IPS-18a (cell line): ENCODE measurements at regions not wholly inside any gene's neighbourhood (a gene's known extent, or its start where the extent isn't known, plus 50 kb on each side); places are given as distances from the start of the nearest gene placed in this dataset.

Experiments used
- H3K27ac ChIP-seq: one replicate; pipeline ENCODE4 v1.5.1; 2013; ENCODE audit warnings: low read length
- H3K27me3 ChIP-seq: one replicate; pipeline ENCODE4 v1.6.1; 2013; ENCODE audit warnings: mild to moderate bottlenecking, low read length; ENCODE audit not compliant: control insufficient read depth, insufficient read depth
- H3K36me3 ChIP-seq: one replicate; pipeline ENCODE4 v1.6.1; 2013; ENCODE audit warnings: low read depth, low read length; ENCODE audit not compliant: control insufficient read depth
- H3K4me1 ChIP-seq: one replicate; pipeline ENCODE4 v1.6.1; 2013; ENCODE audit warnings: low read depth, low read length; ENCODE audit not compliant: control insufficient read depth
- H3K4me3 ChIP-seq: one replicate; pipeline ENCODE4 v1.5.1; 2013; ENCODE audit warnings: low read length
- H3K9ac ChIP-seq: one replicate; pipeline ENCODE4 v1.6.1; 2013; ENCODE audit warnings: mild to moderate bottlenecking, low read length, moderate library complexity
- H3K9me3 ChIP-seq: one replicate; pipeline ENCODE4 v1.6.1; 2013; ENCODE audit warnings: low read depth, low read length; ENCODE audit not compliant: control insufficient read depth

- Histone ChIP-seq H3K9ac (no peak overlapping the region), H3K27ac (no peak overlapping the region), H3K9me3 (peaks cover 20% of the 10 kb centered on the region), H3K36me3 (no peaks in the 10 kb centered on the region), H3K4me1 (no peaks in the 10 kb centered on the region), H3K27me3 (no peaks in the 10 kb centered on the region), H3K4me3 (no peak overlapping the region)
These were observed 849.9 kb downstream of the RNF144A start for GRCh38 chr2:7766978-7767565.

GRCh38 chr2:7767902-7768301 is 850.7 kb downstream of the RNF144A start:
- H3K27me3 ChIP-seq: no peaks in the 10 kb centered on the region

DNA sequence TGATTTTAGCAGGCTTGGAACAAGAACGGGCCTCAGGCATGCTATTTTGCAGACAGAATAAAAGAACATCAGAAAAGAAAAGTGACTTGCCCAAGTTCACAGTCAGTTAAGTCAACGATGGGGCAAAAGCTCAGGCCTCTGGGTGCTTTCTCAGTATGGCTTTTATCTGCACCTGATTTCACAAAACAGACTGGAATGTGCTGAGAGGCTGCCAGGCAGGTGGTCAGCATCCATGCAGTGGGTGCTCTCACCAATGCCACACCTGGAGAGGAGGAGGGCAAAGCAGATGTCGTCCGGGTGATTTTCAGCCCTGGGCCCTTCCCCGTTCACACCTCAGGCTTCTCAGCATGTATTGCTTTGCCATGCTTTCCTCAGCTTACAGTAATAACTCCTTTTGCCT is 854.6 kb downstream of the RNF144A start:
- H3K36me3 ChIP-seq: no peaks in the 10 kb centered on the region
- peaks cover 6% of the 10 kb centered on the region for H3K4me1 ChIP-seq
- H3K9me3 ChIP-seq: no peaks in the 10 kb centered on the region
- H3K27ac ChIP-seq: no peak overlapping the region
- no peak overlapping the region for H3K9ac ChIP-seq
- no peak overlapping the region for H3K4me3 ChIP-seq
- H3K27me3 ChIP-seq: no peaks in the 10 kb centered on the region

More at GRCh38 chr2:7767902-7768301, 850.7 kb downstream of the RNF144A start:
- H3K4me3 ChIP-seq: no peak overlapping the region
- no peak overlapping the region for H3K27ac ChIP-seq
- peaks cover 16% of the 10 kb centered on the region for H3K9me3 ChIP-seq
- H3K4me1 ChIP-seq: no peaks in the 10 kb centered on the region
- H3K36me3 ChIP-seq: no peaks in the 10 kb centered on the region
- H3K9ac ChIP-seq: no peak overlapping the region

- Histone ChIP-seq H3K9ac (no peak overlapping the region), H3K4me1 (peaks cover 6% of the 10 kb centered on the region), H3K9me3 (no peaks in the 10 kb centered on the region), H3K36me3 (no peaks in the 10 kb centered on the region), H3K27ac (no peak overlapping the region), H3K27me3 (no peaks in the 10 kb centered on the region), H3K4me3 (no peak overlapping the region)
These were observed 856.4 kb downstream of the RNF144A start for GRCh38 chr2:7773362-7774360.

- Histone ChIP-seq H3K9me3 (no peaks in the 10 kb centered on the region), H3K27ac (no peak overlapping the region), H3K27me3 (no peaks in the 10 kb centered on the region), H3K36me3 (no peaks in the 10 kb centered on the region), H3K9ac (no peak overlapping the region), H3K4me1 (peaks cover 6% of the 10 kb centered on the region), H3K4me3 (no peak overlapping the region)
These were observed 857.3 kb downstream of the RNF144A start for GRCh38 chr2:7774481-7774880.

DNA sequence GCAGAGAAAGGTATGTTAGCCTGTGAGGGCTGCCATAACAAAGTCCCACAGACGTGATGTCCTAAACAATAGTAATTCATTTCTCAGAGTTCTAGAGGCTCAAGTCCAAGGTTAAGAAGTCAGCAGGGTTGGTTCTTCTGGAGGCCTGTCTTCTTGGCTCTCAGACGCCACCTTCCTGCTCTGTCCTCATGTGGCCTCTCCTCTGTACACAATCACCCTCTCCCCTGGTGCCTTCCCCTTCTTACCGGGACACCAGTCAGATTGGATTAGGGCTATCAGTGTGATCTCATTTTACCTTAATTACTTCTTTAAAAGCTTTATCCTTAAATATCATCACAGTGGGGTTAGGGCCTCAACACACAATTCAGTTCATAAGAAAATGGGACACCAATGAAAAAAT is 860.5 kb downstream of the RNF144A start:
- H3K36me3 ChIP-seq: no peaks in the 10 kb centered on the region
- H3K4me3 ChIP-seq: no peak overlapping the region
- H3K27me3 ChIP-seq: no peaks in the 10 kb centered on the region
- H3K4me1 ChIP-seq: peaks cover 6% of the 10 kb centered on the region
- no peak overlapping the region for H3K9ac ChIP-seq
- H3K9me3 ChIP-seq: no peaks in the 10 kb centered on the region
- no peak overlapping the region for H3K27ac ChIP-seq

DNA sequence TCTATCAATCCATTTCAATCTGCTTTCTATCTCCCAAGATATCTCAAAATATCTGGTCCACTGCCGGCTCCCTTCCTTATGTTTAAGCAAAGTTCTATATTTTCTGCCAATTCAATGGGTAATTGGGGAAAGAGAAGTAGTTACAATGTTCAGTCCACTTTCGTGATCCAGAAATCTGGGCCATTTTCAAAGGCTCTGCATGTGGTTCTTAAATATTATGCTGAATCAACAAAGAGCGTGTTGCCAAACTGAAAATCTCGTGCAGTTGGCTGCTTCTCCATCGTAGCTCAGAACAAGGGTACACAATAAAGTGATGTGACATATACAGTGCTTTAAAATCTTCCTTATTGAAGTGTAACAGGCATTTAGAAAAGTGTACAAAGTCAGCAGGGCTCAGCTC is 863.1 kb downstream of the RNF144A start:
- H3K4me3 ChIP-seq: no peak overlapping the region
- no peaks in the 10 kb centered on the region for H3K9me3 ChIP-seq
- no peaks in the 10 kb centered on the region for H3K27me3 ChIP-seq
- H3K9ac ChIP-seq: no peak overlapping the region
- H3K36me3 ChIP-seq: no peaks in the 10 kb centered on the region
- no peak overlapping the region for H3K27ac ChIP-seq
- H3K4me1 ChIP-seq: no peaks in the 10 kb centered on the region

GRCh38 chr2:7785700-7786099 is 868.5 kb downstream of the RNF144A start:
- no peaks in the 10 kb centered on the region for H3K4me1 ChIP-seq
- no peaks in the 10 kb centered on the region for H3K27me3 ChIP-seq
- no peaks in the 10 kb centered on the region for H3K9me3 ChIP-seq
- H3K9ac ChIP-seq: no peak overlapping the region
- H3K36me3 ChIP-seq: no peaks in the 10 kb centered on the region
- H3K27ac ChIP-seq: no peak overlapping the region
- H3K4me3 ChIP-seq: no peak overlapping the region

- Histone ChIP-seq H3K4me1 (no peaks in the 10 kb centered on the region), H3K9ac (no peak overlapping the region), H3K27ac (no peak overlapping the region), H3K9me3 (no peaks in the 10 kb centered on the region), H3K27me3 (no peaks in the 10 kb centered on the region), H3K4me3 (no peak overlapping the region), H3K36me3 (no peaks in the 10 kb centered on the region)
These were observed 871.5 kb downstream of the RNF144A start for GRCh38 chr2:7788736-7789135.

DNA sequence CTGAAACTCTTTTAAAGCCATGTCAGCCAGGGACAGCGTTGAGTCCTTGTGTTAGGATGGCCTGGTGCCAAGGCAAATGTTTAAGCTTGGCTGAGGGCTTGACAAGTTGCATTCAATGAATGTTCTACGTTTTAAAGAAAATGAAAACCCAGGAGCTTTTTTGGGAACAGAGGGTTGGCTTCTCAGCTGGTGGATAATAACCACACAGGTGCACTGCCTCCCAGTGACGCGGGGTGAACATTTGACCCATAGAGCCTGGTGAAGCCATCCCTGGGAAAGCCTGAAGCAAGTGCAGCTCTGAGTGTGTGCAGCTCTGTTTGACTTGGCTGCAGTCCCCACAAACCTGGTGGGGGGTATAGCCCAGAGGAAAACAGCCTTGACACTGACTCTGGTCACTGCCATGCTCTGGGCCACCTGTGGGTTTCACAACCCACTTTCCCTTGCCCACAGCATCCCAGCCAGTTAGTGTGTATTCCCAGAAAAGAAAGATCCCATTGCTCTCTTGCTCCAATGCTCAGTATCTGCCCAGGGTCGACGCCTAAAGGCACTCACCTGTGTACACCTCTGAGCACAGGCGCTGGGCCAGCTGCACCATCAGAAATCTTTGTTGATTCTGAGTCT is 874.9 kb downstream of the RNF144A start:
- H3K4me3 ChIP-seq: no peak overlapping the region
- no peaks in the 10 kb centered on the region for H3K9me3 ChIP-seq
- H3K4me1 ChIP-seq: no peaks in the 10 kb centered on the region
- no peaks in the 10 kb centered on the region for H3K27me3 ChIP-seq
- no peak overlapping the region for H3K9ac ChIP-seq
- H3K36me3 ChIP-seq: no peaks in the 10 kb centered on the region
- no peak overlapping the region for H3K27ac ChIP-seq

DNA sequence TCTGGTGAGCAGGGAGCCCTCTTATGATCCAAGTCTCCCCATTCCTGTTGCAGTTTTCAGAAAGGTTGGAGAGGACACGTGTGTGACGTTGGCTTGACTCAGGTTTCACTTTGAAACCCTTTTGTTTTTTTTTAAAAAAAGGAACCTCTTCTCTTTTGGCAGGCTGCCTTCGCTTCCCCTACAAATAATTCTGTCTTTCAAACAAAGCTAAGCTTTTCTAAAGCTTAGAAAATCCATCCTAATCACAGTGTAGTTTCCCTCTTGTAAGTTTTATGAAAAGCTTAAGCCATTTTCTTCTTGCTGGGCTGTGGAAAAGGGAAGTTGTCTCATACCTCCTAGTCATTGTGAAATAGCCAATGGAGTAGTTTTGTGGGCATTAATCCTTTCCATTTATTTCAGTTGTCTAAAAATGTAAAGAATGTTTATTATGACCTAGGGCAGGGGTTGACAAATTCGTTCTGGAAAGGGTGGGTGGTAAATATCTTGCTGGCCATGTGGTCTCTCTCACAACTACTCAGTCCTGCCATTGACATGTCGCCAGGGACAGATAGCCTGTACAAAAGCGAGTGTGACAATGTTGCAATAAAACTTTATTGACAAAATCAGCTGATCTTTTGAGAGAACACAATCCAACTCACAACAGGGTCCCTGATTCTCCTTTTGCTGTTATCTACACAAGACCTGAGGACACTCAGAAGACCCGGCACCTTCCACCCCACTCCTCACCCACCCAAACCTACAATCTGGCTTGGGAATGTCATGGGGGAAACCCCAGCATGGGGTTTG is 878.8 kb downstream of the RNF144A start:
- no peak overlapping the region for H3K4me3 ChIP-seq
- H3K9ac ChIP-seq: no peak overlapping the region
- no peaks in the 10 kb centered on the region for H3K27me3 ChIP-seq
- no peaks in the 10 kb centered on the region for H3K4me1 ChIP-seq
- H3K9me3 ChIP-seq: peaks cover 10% of the 10 kb centered on the region
- H3K36me3 ChIP-seq: no peaks in the 10 kb centered on the region
- H3K27ac ChIP-seq: no peak overlapping the region
